DMS 273 (cell line): ENCODE measurements at regions not wholly inside any gene's neighbourhood (a gene's known extent, or its start where the extent isn't known, plus 50 kb on each side); places are given as distances from the start of the nearest gene placed in this dataset.
"Not testable (repeated sequence)": the region's sequence is repeated elsewhere in the genome, so short reads cannot be mapped to it uniquely, and the experiment has no call there.

Experiments
- DNase-seq: peaks from one replicate; lab custom pipeline; 2025; ENCODE audit not compliant: unreplicated experiment; lab: John Stamatoyannopoulos, UW

GRCh38 chr6:81875782-81876293 lies 123.4 kb upstream of the TENT5A start:
- DNase-seq: no peak

DNA sequence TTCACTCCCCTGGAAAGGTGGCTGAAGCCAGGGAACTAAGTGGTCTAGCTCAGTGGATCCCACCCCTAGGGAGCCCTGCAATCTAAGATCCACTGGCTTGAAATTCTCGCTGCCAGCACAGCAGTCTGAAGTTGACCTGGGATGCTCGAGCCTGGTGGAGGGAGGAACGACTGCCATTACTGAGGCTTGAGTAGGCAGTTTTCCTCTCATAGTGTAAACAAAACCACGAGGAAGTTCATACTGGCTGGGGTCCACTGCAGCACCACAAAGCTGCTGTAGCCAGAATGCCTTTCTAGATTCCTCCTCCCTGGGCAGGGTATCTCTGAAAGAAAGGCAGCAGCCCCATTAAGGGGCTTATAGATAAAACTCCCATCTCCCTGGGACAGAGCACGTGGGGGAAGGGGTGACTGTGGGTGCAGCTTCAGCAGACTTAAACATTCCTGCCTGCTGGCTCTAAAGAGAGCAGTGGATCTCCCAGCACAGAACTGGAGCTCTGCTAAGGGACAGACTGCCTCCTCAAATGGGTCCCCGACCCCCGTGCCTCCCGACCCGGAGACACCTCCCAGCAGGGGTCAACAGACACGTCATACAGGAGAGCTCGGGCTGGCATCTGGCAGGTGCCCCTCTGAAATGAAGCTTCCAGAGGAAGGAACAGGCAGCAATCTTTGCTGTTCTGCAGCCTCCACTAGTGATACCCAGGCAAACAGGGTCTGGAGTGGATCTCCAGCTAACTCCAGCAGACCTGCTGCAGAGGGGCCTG lies 117.4 kb upstream of the TENT5A start:
- DNase-seq: not testable (repeated sequence)

GRCh38 chr6:81865712-81866111 lies 113.2 kb upstream of the TENT5A start:
- DNase-seq: no peak

GRCh38 chr6:81864124-81864523 lies 111.6 kb upstream of the TENT5A start:
- no peak for DNase-seq

- DNase-seq: no peak
Measured at GRCh38 chr6:81863123-81863522, 110.6 kb upstream of the TENT5A start.

DNA sequence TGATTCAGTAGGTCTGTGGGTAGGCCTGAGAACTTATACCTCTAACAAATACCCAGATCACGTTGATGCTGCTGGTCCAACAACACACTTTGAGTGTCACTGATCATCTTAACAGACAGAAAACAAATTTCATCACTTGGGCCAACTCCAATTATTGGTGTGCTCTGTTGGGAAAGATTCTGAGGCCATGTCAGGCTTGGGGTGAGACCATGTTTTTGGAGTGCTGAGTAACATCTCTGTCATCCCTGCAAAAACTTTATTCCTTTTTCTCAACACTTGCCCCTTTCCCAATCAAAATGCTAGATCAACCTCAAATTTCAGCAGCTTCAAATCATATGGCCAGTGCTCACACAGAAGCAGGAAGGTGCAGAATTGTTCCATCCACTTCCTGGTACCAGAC lies 108.8 kb upstream of the TENT5A start:
- DNase-seq: no peak

DNA sequence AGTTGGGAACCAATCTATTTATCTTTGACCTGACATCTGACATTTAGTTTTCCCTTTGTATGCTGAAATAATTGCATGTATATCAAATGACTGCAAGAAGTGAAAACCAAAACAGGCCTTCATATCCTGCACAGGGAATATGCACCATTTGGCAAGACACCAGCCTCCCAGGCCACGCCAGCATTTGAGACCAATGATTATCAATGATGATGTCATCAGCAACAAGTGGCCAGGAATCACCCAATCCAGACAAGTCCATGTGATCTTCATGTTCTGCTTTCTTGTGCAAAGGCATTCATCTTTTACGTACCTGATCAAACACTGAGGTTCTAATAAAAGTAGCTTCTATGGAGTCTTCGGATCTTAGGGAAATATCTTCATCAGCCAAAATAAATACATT lies 107.4 kb upstream of the TENT5A start:
- DNase-seq: no peak

DNA sequence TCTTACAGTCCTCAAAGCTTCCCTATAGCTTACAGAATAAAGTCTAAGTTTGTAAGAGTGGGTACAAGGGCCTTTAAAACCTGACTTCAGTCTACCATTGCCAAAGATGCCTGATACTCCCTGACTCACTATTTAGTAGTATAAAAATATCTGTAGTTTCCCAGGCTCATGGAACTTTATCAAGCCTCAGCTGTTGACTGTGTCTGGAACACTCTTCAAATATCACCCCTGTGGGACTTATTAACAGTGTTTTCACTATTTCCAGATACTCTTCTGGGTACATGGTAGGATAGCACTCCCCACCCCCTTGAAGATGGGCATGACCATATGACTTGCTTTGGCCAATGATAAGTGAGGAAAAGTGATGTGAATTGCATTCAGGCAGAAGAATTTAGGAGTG lies 105.3 kb upstream of the TENT5A start:
- no peak for DNase-seq

GRCh38 chr6:81856872-81857271 lies 104.4 kb upstream of the TENT5A start:
- DNase-seq: no peak

DNA sequence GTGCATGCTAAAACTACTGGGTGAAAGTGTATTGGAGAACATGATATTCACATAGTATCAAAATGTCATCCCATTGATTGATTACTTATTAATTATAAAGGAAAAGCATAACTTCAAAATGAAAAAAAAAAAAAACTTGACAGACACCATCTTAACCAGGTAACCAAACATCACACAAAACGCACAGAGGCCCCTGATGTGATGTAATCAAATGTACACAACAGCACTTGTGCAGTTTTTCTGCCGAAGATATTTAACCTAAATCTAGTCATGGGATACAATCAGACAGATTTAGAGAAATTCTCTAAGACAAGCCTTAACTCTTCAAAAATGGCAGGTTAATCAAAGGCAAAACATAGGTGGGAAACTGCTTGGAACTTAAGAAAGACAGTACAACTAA lies 102.0 kb upstream of the TENT5A start:
- DNase-seq: no peak

DNA sequence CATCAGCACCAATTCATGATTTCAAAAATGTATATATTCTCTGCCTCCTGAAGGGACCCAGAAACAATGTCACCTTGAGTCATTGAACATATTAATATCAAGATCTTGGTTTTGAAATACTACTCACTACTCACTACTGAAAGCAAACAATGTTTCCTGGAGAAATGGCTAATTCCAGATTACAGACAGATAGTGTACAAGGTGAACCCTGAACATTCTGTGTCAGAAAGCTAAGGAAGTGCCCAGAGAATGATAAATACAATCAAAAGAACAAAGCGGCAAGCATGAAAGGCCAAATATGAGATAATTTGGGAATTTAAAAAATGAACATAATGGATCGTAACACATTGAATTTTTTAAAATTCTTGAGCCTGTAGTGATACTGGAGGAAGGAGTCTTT lies 101.5 kb upstream of the TENT5A start:
- DNase-seq: no peak

- DNase-seq: no peak
Measured at GRCh38 chr6:81849248-81849647, 96.8 kb upstream of the TENT5A start.

GRCh38 chr6:81847866-81848265 lies 95.4 kb upstream of the TENT5A start:
- DNase-seq: no peak

GRCh38 chr6:81844686-81845085 lies 92.2 kb upstream of the TENT5A start:
- no peak for DNase-seq

DNA sequence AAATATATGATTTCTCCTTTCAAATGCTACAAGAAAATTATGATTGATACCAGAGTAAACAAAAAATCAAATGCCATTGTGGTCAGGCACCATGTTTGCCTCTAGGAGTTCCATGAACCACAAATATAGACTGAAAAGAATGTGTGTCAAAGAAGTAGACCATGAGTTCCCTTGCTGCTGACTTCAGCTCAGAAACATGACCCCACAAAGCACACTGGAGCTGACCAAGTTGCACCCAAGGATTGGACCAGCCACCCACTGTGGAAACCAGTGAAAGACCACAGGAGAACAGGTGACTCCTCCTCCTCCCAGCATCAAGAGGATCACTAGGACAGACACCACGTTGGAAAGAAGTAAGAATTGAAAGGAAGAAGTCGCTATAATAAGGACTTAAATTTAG lies 90.8 kb upstream of the TENT5A start:
- DNase-seq: no peak

DNA sequence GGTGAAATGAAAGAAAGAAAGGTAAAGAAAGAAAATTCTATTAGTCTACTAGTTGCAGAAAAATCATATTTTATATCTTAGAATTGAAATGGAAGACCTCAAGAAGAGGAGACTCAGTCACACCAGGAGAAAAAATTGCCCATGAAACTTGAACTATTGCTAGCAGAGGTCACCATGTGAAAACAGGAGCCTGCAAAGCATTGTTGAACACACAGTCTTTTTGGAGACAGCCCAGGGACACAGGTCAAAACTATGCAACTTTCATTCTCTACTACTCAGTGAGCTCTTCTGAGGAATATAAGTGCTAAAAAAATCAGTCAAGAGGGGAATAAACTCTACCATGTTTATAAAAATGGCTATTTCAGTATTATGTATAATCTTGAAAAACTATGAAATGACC lies 89.8 kb upstream of the TENT5A start:
- no peak for DNase-seq

GRCh38 chr6:81838724-81839426 lies 86.4 kb upstream of the TENT5A start:
- no peak for DNase-seq

DNA sequence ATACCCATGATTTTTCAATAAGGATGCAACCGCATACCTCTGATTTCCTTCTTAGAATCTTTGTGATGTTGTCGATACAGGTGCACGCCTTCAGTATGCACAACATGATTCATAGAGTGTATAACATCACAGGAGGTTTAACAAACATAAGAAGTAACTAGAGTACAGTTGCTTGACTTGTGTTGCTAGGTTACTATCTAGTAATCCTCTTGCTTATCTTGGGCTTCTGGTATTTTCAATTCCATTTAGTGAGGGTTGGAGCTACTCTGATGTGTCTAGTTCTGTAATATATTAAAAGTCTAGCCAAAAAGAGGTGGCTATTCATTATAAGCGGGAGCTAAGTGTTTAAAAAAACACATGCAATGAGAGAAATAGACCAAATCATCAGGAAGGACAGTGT lies 85.5 kb upstream of the TENT5A start:
- DNase-seq: no peak

- DNase-seq: no peak
Measured at GRCh38 chr6:81834141-81834681, 81.7 kb upstream of the TENT5A start.

GRCh38 chr6:81832304-81832703 lies 79.8 kb upstream of the TENT5A start:
- no peak for DNase-seq

DNA sequence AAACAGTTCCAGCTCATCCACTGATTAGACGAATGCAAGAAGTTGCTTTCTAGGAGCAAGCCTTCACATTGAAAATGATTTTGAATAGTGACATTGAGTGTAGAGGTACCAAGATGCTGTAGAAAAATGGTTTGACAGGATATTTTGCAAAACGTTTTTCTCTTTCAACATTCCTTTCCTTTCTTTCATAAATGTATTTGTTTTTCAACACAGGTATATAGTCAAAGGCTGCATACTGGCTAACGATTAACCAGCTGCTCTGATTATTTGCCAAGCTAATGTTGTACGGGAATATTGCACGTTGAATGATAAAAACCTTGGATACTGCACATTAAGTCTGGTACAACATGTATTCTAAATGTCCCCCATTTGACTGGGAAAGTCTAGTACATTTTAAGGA lies 78.8 kb upstream of the TENT5A start:
- no peak for DNase-seq

- DNase-seq: no peak
Measured at GRCh38 chr6:81826784-81827183, 74.3 kb upstream of the TENT5A start.
